Spleen (tissue), 11 donors: ENCODE measurements at regions not wholly inside any gene's neighbourhood (a gene's known extent, or its start where the extent isn't known, plus 50 kb on each side); places are given as distances from the start of the nearest gene placed in this dataset.

Source experiments
- DNase-seq: peaks from one replicate; pipeline ENCODE4 v3.0.0-alpha.2; 2020
- H3K27ac ChIP-seq, 8 donors: fragments of 200-600 bp; sonication (generic) in 7 of 8; 1 replicate in 4 of 8; 2 replicates in 4 of 8; pipeline versions ENCODE4 v1.5.0 to v1.8.0; 2016 to 2021; ENCODE audit warnings: inconsistent platforms in 4 of 8, mild to moderate bottlenecking in 4 of 8, moderate library complexity in 1 of 8
- H3K27me3 ChIP-seq, 7 donors: fragments of 200-600 bp; sonication (generic) in 6 of 7; replicated peaks in 1 of 7; 1 replicate in 4 of 7; 2 replicates in 3 of 7; pipeline versions ENCODE4 v1.5.0 to v1.8.0; 2016 to 2021; ENCODE audit warnings: inconsistent platforms in 3 of 7, mild to moderate bottlenecking in 1 of 7
- H3K36me3 ChIP-seq, 6 donors: fragments of 200-600 bp; sonication (generic) in 5 of 6; 1 replicate in 4 of 6; 2 replicates in 2 of 6; pipeline versions ENCODE4 v1.5.0 to v1.8.0; 2016 to 2021; ENCODE audit warnings: inconsistent platforms in 2 of 6
- H3K4me1 ChIP-seq, 6 donors: fragments of 200-600 bp; sonication (generic) in 5 of 6; 1 replicate in 3 of 6; 2 replicates in 3 of 6; pipeline versions ENCODE4 v1.5.0 to v1.8.0; 2016 to 2021; ENCODE audit warnings: inconsistent platforms in 3 of 6
- H3K4me3 ChIP-seq, 8 donors: fragments of 200-600 bp; sonication (generic) in 7 of 8; 1 replicate in 4 of 8; 2 replicates in 4 of 8; pipeline versions ENCODE4 v1.5.0 to v1.8.0; 2016 to 2021; ENCODE audit warnings: inconsistent platforms in 4 of 8, mild to moderate bottlenecking in 4 of 8, moderate library complexity in 2 of 8
- H3K9me3 ChIP-seq, 8 donors: fragments of 200-600 bp; sonication (generic) in 7 of 8; 1 replicate in 4 of 8; 2 replicates in 4 of 8; pipeline versions ENCODE4 v1.5.0 to v1.8.0; 2016 to 2021; ENCODE audit warnings: inconsistent platforms in 4 of 8
- CTCF ChIP-seq, 11 experiments: fragments of 200-600 bp in 7 of 11; fragments of 450-650 bp in 4 of 11; sonication (generic) in 4 of 11; IDR thresholded peaks in 8 of 11; conservative IDR thresholded peaks in 3 of 11; 1 replicate in 7 of 11; 2 replicates in 4 of 11; pipeline versions ENCODE4 v1.4.0 to v1.8.0; 2016 to 2021; ENCODE audit warnings: antibody characterized with exemption in 11 of 11, inconsistent platforms in 4 of 11, mild to moderate bottlenecking in 1 of 11
- POLR2A ChIP-seq, 3 donors: fragments of 450-650 bp; IDR thresholded peaks; one replicate each; pipeline ENCODE4 v1.5.1; 2017; ENCODE audit warnings: antibody characterized with exemption in 3 of 3, mild to moderate bottlenecking in 1 of 3
- POLR2AphosphoS5 ChIP-seq, 3 donors: sonication (generic); formaldehyde crosslinking; IDR thresholded peaks; one replicate each; pipeline ENCODE4 v1.5.1; 2017; ENCODE audit warnings: antibody characterized with exemption in 3 of 3
- WGBS, 5 donors: extraction: QIAGEN DNeasy Blood & Tissue Kit in 3 of 5; methylation state at CpG; one replicate each; pipeline versions ENCODE4 v1.1.5 to v1.1.7; 2013 to 2018; 5-methylcytosine and 5-hydroxymethylcytosine counted together
- intact Hi-C: fragments of 100-400 bp; cut with DNase I; formaldehyde crosslinking; loops from one replicate; pipeline ENCODE4 v1.15.0; 2023; ENCODE audit warnings: low total_unique reads
- donor health status: healthy with polysubstance abuse.
- donor health status: DM: no; HTN: no; CAD: no; lungs with moderate emphysema.
- donor health status: DM: no; HTN: no; CAD: no.
- donor health status: Bipolar disorder and iron deficiency.
- donor health status: healthy.
- donor health status: DM: no; HTN: no; CAD: no.
- donor health status: DM: yes; HTN: yes; CAD: no.

- peaks cover 0 to 62% (median 8%) of the 10 kb centered on the region in 6 donors for H3K4me1 ChIP-seq
Observed at GRCh38 chr6:137731960-137732616, 135.0 kb upstream of the TNFAIP3 start.

GRCh38 chr6:137733372-137733771, 133.7 kb upstream of the TNFAIP3 start:
- TF ChIP-seq POLR2AphosphoS5 (IDR thresholded peaks at IDR 0.05) (no peak), POLR2A (IDR thresholded peaks at IDR 0.05) (no peak), CTCF (IDR thresholded peaks at IDR 0.05 in 8 of 11, conservative IDR thresholded peaks at IDR 0.05 in 3 of 11) (no peak)
- Histone ChIP-seq H3K4me3 (no peak overlapping the region), H3K27ac (peak overlapping the region in 2 of 8 donors; percentile 74 to 86), H3K27me3 (no peaks in the 10 kb centered on the region), H3K4me1 (peaks cover 0 to 62% (median 8%) of the 10 kb centered on the region in 6 donors), H3K36me3 (no peaks in the 10 kb centered on the region), H3K9me3 (no peaks in the 10 kb centered on the region)
- DNase-seq, result no peak
- 80 to 94% (median 88%) methylated on average over 2 of the region's 2 CpGs for WGBS, 5 donors
- intact Hi-C loops, result no loop called here

More at GRCh38 chr6:137731960-137732616, 135.0 kb upstream of the TNFAIP3 start:
- 48 to 75% (median 51%) methylated on average over 4 of the region's 4 CpGs for WGBS, 5 donors
- Histone ChIP-seq H3K27me3 (no peaks in the 10 kb centered on the region), H3K36me3 (no peaks in the 10 kb centered on the region), H3K27ac (peak overlapping the region in 6 of 8 donors; percentile 1 to 86 (median 54)), H3K4me3 (no peak overlapping the region), H3K9me3 (no peaks in the 10 kb centered on the region)
- no peak for TF ChIP-seq CTCF (IDR thresholded peaks at IDR 0.05 in 8 of 11, conservative IDR thresholded peaks at IDR 0.05 in 3 of 11)
- no peak for TF ChIP-seq POLR2AphosphoS5 (IDR thresholded peaks at IDR 0.05)
- no peak for TF ChIP-seq POLR2A (IDR thresholded peaks at IDR 0.05)
- no peak for DNase-seq
- intact Hi-C loops, result no loop called here

- Histone ChIP-seq H3K4me1 (peaks cover 0 to 60% (median 8%) of the 10 kb centered on the region in 6 donors), H3K4me3 (no peak overlapping the region), H3K9me3 (no peaks in the 10 kb centered on the region), H3K36me3 (no peaks in the 10 kb centered on the region), H3K27me3 (no peaks in the 10 kb centered on the region), H3K27ac (peak overlapping the region in 5 of 8 donors; percentile 55 to 86 (median 65))
- TF ChIP-seq POLR2A (IDR thresholded peaks at IDR 0.05) (no peak), POLR2AphosphoS5 (IDR thresholded peaks at IDR 0.05) (no peak), CTCF (IDR thresholded peaks at IDR 0.05 in 8 of 11, conservative IDR thresholded peaks at IDR 0.05 in 3 of 11) (no peak)
- no peak for DNase-seq
- intact Hi-C loops, result no loop called here
- 70 to 87% (median 79%) methylated on average over 6 of the region's 6 CpGs for WGBS, 5 donors
Observed at GRCh38 chr6:137734005-137734874, 132.8 kb upstream of the TNFAIP3 start.

- no peaks in the 10 kb centered on the region for H3K36me3 ChIP-seq
- no peak overlapping the region for H3K4me3 ChIP-seq
- H3K4me1 ChIP-seq, result peaks cover 0 to 58% (median 8%) of the 10 kb centered on the region in 6 donors
- WGBS, 5 donors, result 45 to 78% (median 54%) methylated on average over 4 of the region's 4 CpGs
- TF ChIP-seq POLR2A (IDR thresholded peaks at IDR 0.05) (no peak), CTCF (IDR thresholded peaks at IDR 0.05 in 8 of 11, conservative IDR thresholded peaks at IDR 0.05 in 3 of 11) (no peak), POLR2AphosphoS5 (IDR thresholded peaks at IDR 0.05) (peak in 1 of 3 donors; percentile 46)
- intact Hi-C loops, result no loop called here
- no peak for DNase-seq
- H3K9me3 ChIP-seq, result no peaks in the 10 kb centered on the region
- no peaks in the 10 kb centered on the region for H3K27me3 ChIP-seq
- H3K27ac ChIP-seq, result peak overlapping the region in 5 of 8 donors; percentile 55 to 86 (median 65)
Observed at GRCh38 chr6:137734875-137735182, 132.2 kb upstream of the TNFAIP3 start.
